ENCODE measurements at regions not wholly inside any gene's neighbourhood (a gene's known extent, or its start where the extent isn't known, plus 50 kb on each side); places are given as distances from the start of the nearest gene placed in this dataset.

DNA sequence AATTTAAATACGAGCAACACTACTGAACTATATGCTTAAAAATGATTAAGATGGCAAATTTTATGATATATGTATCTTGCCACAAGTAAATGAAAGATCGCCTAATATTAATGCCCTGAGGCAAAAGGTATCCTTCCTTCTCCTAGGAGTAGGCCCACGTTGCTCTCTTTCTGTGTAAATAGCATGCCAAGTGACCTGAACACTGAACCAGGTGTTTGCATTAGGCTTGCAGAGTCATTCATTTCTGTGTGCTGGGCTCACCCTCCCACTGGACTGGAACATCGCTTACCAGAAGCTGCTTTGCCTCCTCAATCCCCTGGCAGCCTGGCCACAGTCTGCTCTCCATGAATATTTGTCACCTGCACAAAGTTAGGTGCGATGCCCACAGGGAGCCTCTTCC lies 83.3 kb upstream of the TNFSF11 start:
- no peak overlapping the region for H3K9ac ChIP-seq (ENCODE audit: control insufficient read depth, insufficient read depth, low read length)
- no peak overlapping the region for H2AFZ ChIP-seq (ENCODE audit: control insufficient read depth, low read depth, low read length)
- CTCF ChIA-PET, result no interaction called here
- POLR2A ChIA-PET, result no interaction called here
- H3K4me1 ChIP-seq (ENCODE audit: control insufficient read depth, insufficient read depth, low read length), result peaks cover 6% of the 10 kb centered on the region
- H3K4me3 ChIP-seq, result no peak overlapping the region
- no peak overlapping the region for H3K4me2 ChIP-seq (ENCODE audit: control insufficient read depth, insufficient read depth)
- ATAC-seq, result no peak
- H3K27me3 ChIP-seq (replicated peaks in 1 of 2; ENCODE audit: control insufficient read depth in 2 of 2, insufficient read depth in 2 of 2, low read length in 1 of 2), result no peaks in the 10 kb centered on the region
- no peak for DNase-seq (ENCODE audit: low read depth, low spot score)
- TF ChIP-seq, protein P1, sequence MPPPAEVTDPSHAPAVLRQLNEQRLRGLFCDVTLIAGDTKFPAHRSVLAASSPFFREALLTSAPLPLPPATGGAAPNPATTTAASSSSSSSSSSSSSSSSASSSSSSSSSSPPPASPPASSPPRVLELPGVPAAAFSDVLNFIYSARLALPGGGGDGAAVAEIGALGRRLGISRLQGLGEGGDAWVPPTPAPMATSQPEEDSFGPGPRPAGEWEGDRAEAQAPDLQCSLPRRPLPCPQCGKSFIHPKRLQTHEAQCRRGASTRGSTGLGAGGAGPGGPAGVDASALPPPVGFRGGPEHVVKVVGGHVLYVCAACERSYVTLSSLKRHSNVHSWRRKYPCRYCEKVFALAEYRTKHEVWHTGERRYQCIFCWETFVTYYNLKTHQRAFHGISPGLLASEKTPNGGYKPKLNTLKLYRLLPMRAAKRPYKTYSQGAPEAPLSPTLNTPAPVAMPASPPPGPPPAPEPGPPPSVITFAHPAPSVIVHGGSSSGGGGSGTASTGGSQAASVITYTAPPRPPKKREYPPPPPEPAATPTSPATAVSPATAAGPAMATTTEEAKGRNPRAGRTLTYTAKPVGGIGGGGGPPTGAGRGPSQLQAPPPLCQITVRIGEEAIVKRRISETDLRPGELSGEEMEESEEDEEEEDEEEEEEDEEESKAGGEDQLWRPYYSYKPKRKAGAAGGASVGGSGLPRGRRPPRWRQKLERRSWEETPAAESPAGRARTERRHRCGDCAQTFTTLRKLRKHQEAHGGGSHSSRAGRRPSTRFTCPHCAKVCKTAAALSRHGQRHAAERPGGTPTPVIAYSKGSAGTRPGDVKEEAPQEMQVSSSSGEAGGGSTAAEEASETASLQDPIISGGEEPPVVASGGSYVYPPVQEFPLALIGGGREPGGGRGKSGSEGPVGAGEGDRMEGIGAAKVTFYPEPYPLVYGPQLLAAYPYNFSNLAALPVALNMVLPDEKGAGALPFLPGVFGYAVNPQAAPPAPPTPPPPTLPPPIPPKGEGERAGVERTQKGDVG (CRISPR knock-in tag; IDR thresholded peaks at IDR 0.05), result no peak
- TF ChIP-seq CHD4 (IDR thresholded peaks at IDR 0.05) (no peak), SMAD1 (IDR thresholded peaks at IDR 0.05; ENCODE audit: low read depth, partially characterized antibody) (no peak), NFXL1 (IDR thresholded peaks at IDR 0.05; ENCODE audit: borderline replicate concordance) (no peak), MYB (IDR thresholded peaks at IDR 0.05; ENCODE audit: borderline replicate concordance, low read depth, low read length) (no peak), SPI1 (IDR thresholded peaks at IDR 0.05; ENCODE audit: borderline replicate concordance, insufficient read depth, low read depth, low read length) (no peak)
- FAIRE-seq, result no peak
- RAD21 ChIA-PET (ENCODE audit: unreplicated experiment), result no interaction called here
- in situ Hi-C loops (cut with MboI), result no loop called here
- no peak overlapping the region for H3K27ac ChIP-seq (ENCODE audit: control insufficient read depth, insufficient read depth)
- intact Hi-C loops (cut with micrococcal nuclease; ENCODE audit: unreplicated experiment), result no loop called here
- H4K20me1 ChIP-seq (ENCODE audit: control insufficient read depth, insufficient read depth), result no peaks in the 10 kb centered on the region
- no peaks in the 10 kb centered on the region for H3K79me2 ChIP-seq (ENCODE audit: control insufficient read depth, insufficient read depth, low read length)
- WGBS (ENCODE audit: insufficient coverage, insufficient replicate concordance, low lambda C conversion rate, missing lambda C conversion rate), result 69% methylated on average over 5 of the region's 5 CpGs
- BruUV-seq (replicated peaks), result no TSS peak
- no peaks in the 10 kb centered on the region; the same call in 1 of the 3 replicates for H3K9me3 ChIP-seq (replicated peaks; ENCODE audit: control insufficient read depth, insufficient read depth, low read length)
- SMC1A ChIA-PET (ENCODE audit: uncharacterized antibody, unreplicated experiment), result interaction anchor here (0.5 kb wide), 1 partner anchor 146 kb away, joined by 3 read pairs; no protein-coding TSS in a partner anchor
- H3K36me3 ChIP-seq (ENCODE audit: control insufficient read depth in 2 of 2, insufficient read depth in 2 of 2, low read length in 1 of 2), result no peaks in the 10 kb centered on the region
